Testis (tissue), 2 donors: ENCODE measurements at regions not wholly inside any gene's neighbourhood (a gene's known extent, or its start where the extent isn't known, plus 50 kb on each side); places are given as distances from the start of the nearest gene placed in this dataset.

ENCODE experiments used
- CTCF ChIP-seq, 3 experiments: fragments of 450-650 bp in 2 of 3; fragments of 200-600 bp in 1 of 3; sonication (generic) in 1 of 3; IDR thresholded peaks; one replicate each; pipeline ENCODE4 v1.5.1; 2016 to 2019; ENCODE audit warnings: antibody characterized with exemption in 3 of 3, mild to moderate bottlenecking in 2 of 3, moderate library complexity in 1 of 3
- POLR2A ChIP-seq: fragments of 450-650 bp; IDR thresholded peaks from one replicate; pipeline ENCODE4 v1.6.1; 2017; ENCODE audit warnings: antibody characterized with exemption, mild to moderate bottlenecking, moderate library complexity

GRCh38 chr6:115832786-115833185 is 227.9 kb downstream of the FRK start:
- TF ChIP-seq CTCF (IDR thresholded peaks at IDR 0.05) (no peak), POLR2A (no peak)
